HG03457 (cell line): ENCODE measurements at regions not wholly inside any gene's neighbourhood (a gene's known extent, or its start where the extent isn't known, plus 50 kb on each side); places are given as distances from the start of the nearest gene placed in this dataset.
"Not testable (repeated sequence)": the region's sequence is repeated elsewhere in the genome, so short reads cannot be mapped to it uniquely, and the experiment has no call there.

Source experiments
- ATAC-seq: cut with Tn5 transposase; IDR thresholded peaks from one replicate; pipeline ENCODE4 v1.9.1; 2021; ENCODE audit warnings: moderate number of reproducible peaks; ENCODE audit not compliant: unreplicated experiment

GRCh38 chr10:121131014-121131413 lies 279.9 kb downstream of the WDR11 start:
- no peak for ATAC-seq

GRCh38 chr10:121131426-121132265 lies 280.5 kb downstream of the WDR11 start:
- no peak for ATAC-seq

GRCh38 chr10:121132273-121132672 lies 281.1 kb downstream of the WDR11 start:
- no peak for ATAC-seq

GRCh38 chr10:121133901-121134300 lies 282.7 kb downstream of the WDR11 start:
- no peak for ATAC-seq

GRCh38 chr10:121134711-121135110 lies 283.5 kb downstream of the WDR11 start:
- no peak for ATAC-seq

GRCh38 chr10:121135512-121135911 lies 284.4 kb downstream of the WDR11 start:
- no peak for ATAC-seq

- ATAC-seq, result no peak
Measured at GRCh38 chr10:121137533-121137932, 286.4 kb downstream of the WDR11 start.

- ATAC-seq, result no peak
Measured at GRCh38 chr10:121138112-121138860, 287.1 kb downstream of the WDR11 start.

GRCh38 chr10:121138918-121139317 lies 287.8 kb downstream of the WDR11 start:
- ATAC-seq, result no peak

- not testable (repeated sequence) for ATAC-seq
Measured at GRCh38 chr10:121145802-121146395, 294.7 kb downstream of the WDR11 start.

- no peak for ATAC-seq
Measured at GRCh38 chr10:121148921-121149320, 297.8 kb downstream of the WDR11 start.

GRCh38 chr10:121152033-121152432 lies 300.9 kb downstream of the WDR11 start:
- no peak for ATAC-seq

- ATAC-seq, result no peak
Measured at GRCh38 chr10:121152935-121153334, 301.8 kb downstream of the WDR11 start.

- ATAC-seq, result no peak
Measured at GRCh38 chr10:121154310-121154709, 303.1 kb downstream of the WDR11 start.

GRCh38 chr10:121154846-121155245 lies 303.7 kb downstream of the WDR11 start:
- no peak for ATAC-seq

- ATAC-seq, result no peak
Measured at GRCh38 chr10:121155742-121156474, 304.7 kb downstream of the WDR11 start.

- no peak for ATAC-seq
Measured at GRCh38 chr10:121157998-121158397, 306.8 kb downstream of the WDR11 start.

GRCh38 chr10:121158988-121159579 lies 307.9 kb downstream of the WDR11 start:
- no peak for ATAC-seq

- no peak for ATAC-seq
Measured at GRCh38 chr10:121159670-121160069, 308.5 kb downstream of the WDR11 start.

- no peak for ATAC-seq
Measured at GRCh38 chr10:121165276-121165675, 314.1 kb downstream of the WDR11 start.
